Spleen (tissue), 11 donors: ENCODE measurements at regions not wholly inside any gene's neighbourhood (a gene's known extent, or its start where the extent isn't known, plus 50 kb on each side); places are given as distances from the start of the nearest gene placed in this dataset.

Experiments used
- DNase-seq: peaks from one replicate; pipeline ENCODE4 v3.0.0-alpha.2; 2020
- H3K27ac ChIP-seq, 8 donors: fragments of 200-600 bp; sonication (generic) in 7 of 8; 1 replicate in 4 of 8; 2 replicates in 4 of 8; pipeline versions ENCODE4 v1.5.0 to v1.8.0; 2016 to 2021; ENCODE audit warnings: inconsistent platforms in 4 of 8, mild to moderate bottlenecking in 4 of 8, moderate library complexity in 1 of 8
- H3K27me3 ChIP-seq, 7 donors: fragments of 200-600 bp; sonication (generic) in 6 of 7; replicated peaks in 1 of 7; 1 replicate in 4 of 7; 2 replicates in 3 of 7; pipeline versions ENCODE4 v1.5.0 to v1.8.0; 2016 to 2021; ENCODE audit warnings: inconsistent platforms in 3 of 7, mild to moderate bottlenecking in 1 of 7
- H3K36me3 ChIP-seq, 6 donors: fragments of 200-600 bp; sonication (generic) in 5 of 6; 1 replicate in 4 of 6; 2 replicates in 2 of 6; pipeline versions ENCODE4 v1.5.0 to v1.8.0; 2016 to 2021; ENCODE audit warnings: inconsistent platforms in 2 of 6
- H3K4me1 ChIP-seq, 6 donors: fragments of 200-600 bp; sonication (generic) in 5 of 6; 1 replicate in 3 of 6; 2 replicates in 3 of 6; pipeline versions ENCODE4 v1.5.0 to v1.8.0; 2016 to 2021; ENCODE audit warnings: inconsistent platforms in 3 of 6
- H3K4me3 ChIP-seq, 8 donors: fragments of 200-600 bp; sonication (generic) in 7 of 8; 1 replicate in 4 of 8; 2 replicates in 4 of 8; pipeline versions ENCODE4 v1.5.0 to v1.8.0; 2016 to 2021; ENCODE audit warnings: inconsistent platforms in 4 of 8, mild to moderate bottlenecking in 4 of 8, moderate library complexity in 2 of 8
- H3K9me3 ChIP-seq, 8 donors: fragments of 200-600 bp; sonication (generic) in 7 of 8; 1 replicate in 4 of 8; 2 replicates in 4 of 8; pipeline versions ENCODE4 v1.5.0 to v1.8.0; 2016 to 2021; ENCODE audit warnings: inconsistent platforms in 4 of 8
- POLR2A ChIP-seq, 3 donors: fragments of 450-650 bp; IDR thresholded peaks; one replicate each; pipeline ENCODE4 v1.5.1; 2017; ENCODE audit warnings: antibody characterized with exemption in 3 of 3, mild to moderate bottlenecking in 1 of 3
- POLR2AphosphoS5 ChIP-seq, 3 donors: sonication (generic); formaldehyde crosslinking; IDR thresholded peaks; one replicate each; pipeline ENCODE4 v1.5.1; 2017; ENCODE audit warnings: antibody characterized with exemption in 3 of 3
- WGBS, 5 donors: extraction: QIAGEN DNeasy Blood & Tissue Kit in 3 of 5; methylation state at CpG; one replicate each; pipeline versions ENCODE4 v1.1.5 to v1.1.7; 2013 to 2018; 5-methylcytosine and 5-hydroxymethylcytosine counted together
- intact Hi-C: fragments of 100-400 bp; cut with DNase I; formaldehyde crosslinking; loops from one replicate; pipeline ENCODE4 v1.15.0; 2023; ENCODE audit warnings: low total_unique reads
- TF ChIP-seq, protein P1 (sequence below), 11 experiments: fragments of 200-600 bp in 7 of 11; fragments of 450-650 bp in 4 of 11; sonication (generic) in 4 of 11; IDR thresholded peaks in 8 of 11; conservative IDR thresholded peaks in 3 of 11; 1 replicate in 7 of 11; 2 replicates in 4 of 11; pipeline versions ENCODE4 v1.4.0 to v1.8.0; 2016 to 2021; ENCODE audit warnings: antibody characterized with exemption in 11 of 11, inconsistent platforms in 4 of 11, mild to moderate bottlenecking in 1 of 11
- donor health status: healthy with polysubstance abuse.
- donor health status: DM: no; HTN: no; CAD: no; lungs with moderate emphysema.
- donor health status: DM: no; HTN: no; CAD: no.
- donor health status: Bipolar disorder and iron deficiency.
- donor health status: healthy.
- donor health status: DM: no; HTN: no; CAD: no.
- donor health status: DM: yes; HTN: yes; CAD: no.

DNA sequence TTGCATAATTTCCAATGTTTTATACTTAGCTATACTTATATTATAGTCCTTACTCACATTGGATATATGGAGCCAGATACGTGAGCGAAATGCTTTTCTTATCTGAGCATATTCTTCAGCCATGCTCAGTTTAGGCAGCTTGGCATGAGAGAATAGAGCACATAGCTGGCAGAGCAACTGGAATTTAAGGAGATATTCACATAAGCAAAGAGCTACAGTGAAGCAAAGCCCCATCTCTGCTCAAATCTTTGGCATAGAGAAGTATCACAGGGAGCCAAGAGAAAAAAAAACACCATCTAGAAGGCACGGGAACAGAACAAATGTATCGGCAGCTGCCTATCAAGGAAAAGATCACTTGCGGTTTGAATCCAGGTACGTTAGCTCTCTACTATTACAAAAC is 734.2 kb upstream of the KIF2B start:
- Histone ChIP-seq H3K27me3 (no peaks in the 10 kb centered on the region), H3K36me3 (no peaks in the 10 kb centered on the region), H3K4me3 (no peak overlapping the region), H3K27ac (no peak overlapping the region), H3K9me3 (no peaks in the 10 kb centered on the region), H3K4me1 (no peaks in the 10 kb centered on the region)
- intact Hi-C loops = no loop called here
- WGBS, 5 donors = 86 to 95% (median 91%) methylated on average over 6 of the region's 6 CpGs
- no peak for DNase-seq
- no peak for TF ChIP-seq POLR2AphosphoS5 (IDR thresholded peaks at IDR 0.05)
- TF ChIP-seq, protein P1, sequence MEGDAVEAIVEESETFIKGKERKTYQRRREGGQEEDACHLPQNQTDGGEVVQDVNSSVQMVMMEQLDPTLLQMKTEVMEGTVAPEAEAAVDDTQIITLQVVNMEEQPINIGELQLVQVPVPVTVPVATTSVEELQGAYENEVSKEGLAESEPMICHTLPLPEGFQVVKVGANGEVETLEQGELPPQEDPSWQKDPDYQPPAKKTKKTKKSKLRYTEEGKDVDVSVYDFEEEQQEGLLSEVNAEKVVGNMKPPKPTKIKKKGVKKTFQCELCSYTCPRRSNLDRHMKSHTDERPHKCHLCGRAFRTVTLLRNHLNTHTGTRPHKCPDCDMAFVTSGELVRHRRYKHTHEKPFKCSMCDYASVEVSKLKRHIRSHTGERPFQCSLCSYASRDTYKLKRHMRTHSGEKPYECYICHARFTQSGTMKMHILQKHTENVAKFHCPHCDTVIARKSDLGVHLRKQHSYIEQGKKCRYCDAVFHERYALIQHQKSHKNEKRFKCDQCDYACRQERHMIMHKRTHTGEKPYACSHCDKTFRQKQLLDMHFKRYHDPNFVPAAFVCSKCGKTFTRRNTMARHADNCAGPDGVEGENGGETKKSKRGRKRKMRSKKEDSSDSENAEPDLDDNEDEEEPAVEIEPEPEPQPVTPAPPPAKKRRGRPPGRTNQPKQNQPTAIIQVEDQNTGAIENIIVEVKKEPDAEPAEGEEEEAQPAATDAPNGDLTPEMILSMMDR (IDR thresholded peaks at IDR 0.05 in 8 of 11, conservative IDR thresholded peaks at IDR 0.05 in 3 of 11) = no peak
- no peak for TF ChIP-seq POLR2A (IDR thresholded peaks at IDR 0.05)

DNA sequence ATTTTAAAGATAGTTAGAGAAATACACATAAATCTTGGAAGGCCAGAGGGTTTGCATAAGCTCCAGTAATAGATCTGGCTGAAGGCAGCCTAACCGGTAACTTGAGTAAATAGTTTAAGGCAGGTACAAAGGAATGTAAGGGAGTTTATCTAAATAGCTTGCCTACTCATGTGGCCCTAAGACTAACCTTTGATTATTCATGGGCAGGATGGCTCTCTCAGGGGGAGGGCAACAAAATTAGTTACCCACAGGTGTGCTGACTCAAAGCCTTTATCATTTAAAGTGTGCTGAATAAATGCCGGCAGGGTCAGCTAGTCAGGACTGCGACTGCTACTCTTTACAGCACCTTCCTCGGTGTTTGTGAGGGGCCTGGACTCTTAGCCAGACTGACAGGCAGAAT is 761.3 kb upstream of the KIF2B start:
- H3K4me1 ChIP-seq = no peaks in the 10 kb centered on the region
- H3K36me3 ChIP-seq = no peaks in the 10 kb centered on the region
- H3K27ac ChIP-seq = no peak overlapping the region
- peaks cover 0 to 55% (median 43%) of the 10 kb centered on the region in 8 donors for H3K9me3 ChIP-seq
- 39 to 53% (median 45%) methylated on average over 4 of the region's 4 CpGs for WGBS, 5 donors
- H3K27me3 ChIP-seq = no peaks in the 10 kb centered on the region
- TF ChIP-seq POLR2A (IDR thresholded peaks at IDR 0.05) (no peak), POLR2AphosphoS5 (IDR thresholded peaks at IDR 0.05) (no peak)
- TF ChIP-seq, protein P1 (IDR thresholded peaks at IDR 0.05 in 8 of 11, conservative IDR thresholded peaks at IDR 0.05 in 3 of 11) = no peak
- H3K4me3 ChIP-seq = no peak overlapping the region
- DNase-seq = no peak
- intact Hi-C loops = no loop called here

DNA sequence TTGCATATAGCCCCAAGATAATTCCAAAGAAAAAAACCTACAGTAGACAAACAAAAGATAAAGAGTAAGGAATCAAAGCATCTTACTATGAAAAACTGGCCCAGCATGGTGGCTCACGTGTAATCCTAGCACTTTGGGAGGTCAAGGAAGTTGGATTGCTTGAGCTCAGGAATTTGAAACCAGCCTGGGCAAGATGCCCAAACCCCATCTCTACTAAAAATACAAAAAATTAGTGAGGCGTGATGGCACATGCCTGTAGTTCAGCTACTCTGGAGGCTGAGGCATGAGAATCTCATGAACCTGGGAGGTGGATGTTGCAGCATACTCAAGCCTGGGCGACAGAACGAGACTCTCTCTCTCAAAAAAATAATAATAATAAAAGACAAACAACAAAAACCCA is 764.7 kb upstream of the KIF2B start:
- Histone ChIP-seq H3K27me3 (no peaks in the 10 kb centered on the region), H3K4me1 (no peaks in the 10 kb centered on the region), H3K4me3 (no peak overlapping the region), H3K36me3 (no peaks in the 10 kb centered on the region), H3K27ac (no peak overlapping the region), H3K9me3 (peaks cover 0 to 68% (median 58%) of the 10 kb centered on the region in 8 donors)
- intact Hi-C loops = no loop called here
- TF ChIP-seq, protein P1 (IDR thresholded peaks at IDR 0.05 in 8 of 11, conservative IDR thresholded peaks at IDR 0.05 in 3 of 11) = no peak
- no peak for TF ChIP-seq POLR2AphosphoS5 (IDR thresholded peaks at IDR 0.05)
- no peak for TF ChIP-seq POLR2A (IDR thresholded peaks at IDR 0.05)
- DNase-seq = no peak
- 68 to 80% (median 77%) methylated on average over 4 of the region's 4 CpGs for WGBS, 5 donors

DNA sequence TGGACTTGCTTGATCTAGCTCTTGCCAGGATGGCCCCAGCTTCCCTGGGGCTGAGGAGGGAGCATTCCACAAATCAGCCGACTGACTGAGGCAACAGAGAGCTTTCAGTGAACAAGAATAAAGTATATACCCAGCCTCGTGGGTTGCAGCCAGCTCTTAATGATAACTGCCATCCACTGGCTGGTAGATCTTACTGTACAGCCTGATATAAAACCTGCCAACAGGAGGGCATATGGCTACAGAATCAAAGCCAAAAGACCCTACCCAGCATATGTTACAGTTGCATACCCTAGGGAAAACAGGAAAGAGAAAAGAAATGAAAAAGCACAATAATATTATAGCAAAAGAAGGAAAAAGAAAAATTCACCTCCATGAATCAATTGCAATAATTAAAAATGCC is 775.9 kb upstream of the KIF2B start:
- intact Hi-C loops = no loop called here
- Histone ChIP-seq H3K36me3 (no peaks in the 10 kb centered on the region), H3K4me1 (no peaks in the 10 kb centered on the region), H3K9me3 (peaks cover 0 to 51% (median 14%) of the 10 kb centered on the region in 8 donors), H3K27ac (no peak overlapping the region), H3K27me3 (no peaks in the 10 kb centered on the region), H3K4me3 (no peak overlapping the region)
- TF ChIP-seq, protein P1 (IDR thresholded peaks at IDR 0.05 in 8 of 11, conservative IDR thresholded peaks at IDR 0.05 in 3 of 11) = no peak
- no peak for TF ChIP-seq POLR2A (IDR thresholded peaks at IDR 0.05)
- no peak for TF ChIP-seq POLR2AphosphoS5 (IDR thresholded peaks at IDR 0.05)
- WGBS, 5 donors = 56 to 73% (median 68%) methylated on average over 2 of the region's 2 CpGs
- DNase-seq = no peak
